MM.1S (cell line): ENCODE measurements at regions not wholly inside any gene's neighbourhood (a gene's known extent, or its start where the extent isn't known, plus 50 kb on each side); places are given as distances from the start of the nearest gene placed in this dataset.

Experiments used
- DNase-seq: peaks from one replicate; pipeline ENCODE4 v3.0.0-alpha.2; 2015
- H2AFZ ChIP-seq: fragments of 300-600 bp; sonication (generic); 2 replicates; pipeline ENCODE4 v1.6.0; 2016; ENCODE audit warnings: antibody characterized with exemption, low read length
- H3F3A ChIP-seq: fragments of 300-600 bp; sonication (generic); 2 replicates; pipeline ENCODE4 v1.6.1; 2016; ENCODE audit warnings: mild to moderate bottlenecking, antibody characterized with exemption, low read length, moderate library complexity, mixed read lengths; ENCODE audit not compliant: insufficient read depth
- H3K27ac ChIP-seq: fragments of 300-600 bp; sonication (generic); 2 replicates; pipeline ENCODE4 v1.5.1; 2016; ENCODE audit warnings: mild to moderate bottlenecking, low read length
- H3K27me3 ChIP-seq: fragments of 300-600 bp; sonication (generic); replicated peaks from 2 replicates; pipeline ENCODE4 v1.6.0; 2016; ENCODE audit warnings: low read length; ENCODE audit not compliant: insufficient read depth
- H3K36me3 ChIP-seq: fragments of 300-600 bp; sonication (generic); replicated peaks from 2 replicates; pipeline ENCODE4 v1.6.1; 2016; ENCODE audit warnings: mild to moderate bottlenecking, low read length, mixed read lengths; ENCODE audit not compliant: insufficient read depth
- H3K4me1 ChIP-seq: fragments of 300-600 bp; sonication (generic); 2 replicates; pipeline ENCODE4 v1.6.1; 2016; ENCODE audit warnings: low read length, mixed read lengths
- H3K4me2 ChIP-seq: fragments of 300-600 bp; sonication (generic); 2 replicates; pipeline ENCODE4 v1.6.0; 2016; ENCODE audit warnings: low read depth, low read length
- H3K4me3 ChIP-seq: fragments of 300-600 bp; sonication (generic); 2 replicates; pipeline ENCODE4 v1.5.1; 2016; ENCODE audit warnings: low read length, mixed read lengths
- H3K79me2 ChIP-seq: fragments of 300-600 bp; sonication (generic); 2 replicates; pipeline ENCODE4 v1.6.1; 2016; ENCODE audit warnings: mixed run types, low read length, mixed read lengths
- H3K9ac ChIP-seq: fragments of 300-600 bp; sonication (generic); 2 replicates; pipeline ENCODE4 v1.6.1; 2016; ENCODE audit warnings: low read length, mixed read lengths
- H3K9me2 ChIP-seq: fragments of 300-600 bp; sonication (generic); replicated peaks from 2 replicates; pipeline ENCODE4 v1.6.1; 2016; ENCODE audit warnings: mild to moderate bottlenecking, low read length, mixed read lengths; ENCODE audit not compliant: insufficient read depth
- H3K9me3 ChIP-seq: fragments of 300-600 bp; sonication (generic); replicated peaks from 2 replicates; pipeline ENCODE4 v1.6.1; 2016; ENCODE audit warnings: mild to moderate bottlenecking, low read length, mixed read lengths; ENCODE audit not compliant: insufficient read depth
- H4K20me1 ChIP-seq: fragments of 300-600 bp; sonication (generic); 2 replicates; pipeline ENCODE4 v1.6.1; 2016; ENCODE audit warnings: mild to moderate bottlenecking, low read length, moderate library complexity, mixed read lengths; ENCODE audit not compliant: insufficient read depth
- CTCF ChIP-seq: fragments of 300-600 bp; sonication (generic); IDR thresholded peaks from 2 replicates; pipeline ENCODE4 v1.5.1; 2016; ENCODE audit warnings: antibody characterized with exemption, low read length, mixed read lengths
- EZH2 ChIP-seq: fragments of 300-600 bp; sonication (generic); optimal IDR thresholded peaks from 2 replicates; pipeline ENCODE3; 2017; ENCODE audit warnings: low read depth, mild to moderate bottlenecking, antibody characterized with exemption, low read length, mixed read lengths
- EZH2phosphoT487 ChIP-seq: fragments of 300-600 bp; sonication (generic); IDR thresholded peaks from 2 replicates; pipeline ENCODE4 v1.6.1; 2018; ENCODE audit warnings: antibody characterized with exemption, low read length

- Histone ChIP-seq H3K4me1 (peaks cover 7% of the 10 kb centered on the region), H2AFZ (no peak overlapping the region)
- no peak for TF ChIP-seq EZH2
- no peak for TF ChIP-seq CTCF
- TF ChIP-seq EZH2phosphoT487, result no peak
Measured at GRCh38 chr11:134668076-134668475, 256.0 kb upstream of the B3GAT1 start.

GRCh38 chr11:134667505-134667904 lies 255.5 kb upstream of the B3GAT1 start:
- Histone ChIP-seq H3K9ac (no peak overlapping the region), H3K4me3 (no peak overlapping the region), H3F3A (0 out of 2 replicates have a peak, but pooled peaks cover 2% of the 10 kb centered on the region), H2AFZ (no peak overlapping the region), H3K9me3 (no peaks in the 10 kb centered on the region; the same call in 1 of the 2 replicates), H3K27me3 (no peaks in the 10 kb centered on the region), H3K4me2 (no peak overlapping the region), H3K79me2 (no peaks in the 10 kb centered on the region), H3K9me2 (no peaks in the 10 kb centered on the region), H3K4me1 (peaks cover 13% of the 10 kb centered on the region), H3K27ac (no peak overlapping the region), H3K36me3 (no peaks in the 10 kb centered on the region), H4K20me1 (no peaks in the 10 kb centered on the region)
- DNase-seq, result no peak
- TF ChIP-seq CTCF (no peak), EZH2 (no peak), EZH2phosphoT487 (no peak)

More at GRCh38 chr11:134668076-134668475, 256.0 kb upstream of the B3GAT1 start:
- Histone ChIP-seq H4K20me1 (no peaks in the 10 kb centered on the region), H3K27me3 (no peaks in the 10 kb centered on the region), H3K9ac (no peak overlapping the region), H3K9me2 (no peaks in the 10 kb centered on the region), H3K4me3 (no peak overlapping the region), H3K9me3 (no peaks in the 10 kb centered on the region; the same call in 1 of the 2 replicates), H3K79me2 (no peaks in the 10 kb centered on the region), H3K4me2 (no peak overlapping the region), H3K27ac (no peak overlapping the region), H3F3A (no peaks in the 10 kb centered on the region), H3K36me3 (no peaks in the 10 kb centered on the region)
- DNase-seq, result no peak

GRCh38 chr11:134667175-134667500 lies 255.1 kb upstream of the B3GAT1 start:
- H3K27me3 ChIP-seq, result no peaks in the 10 kb centered on the region
- no peaks in the 10 kb centered on the region for H3K9me2 ChIP-seq
- no peaks in the 10 kb centered on the region for H3K36me3 ChIP-seq
- DNase-seq, result no peak
- H3K27ac ChIP-seq, result no peak overlapping the region
- no peak overlapping the region for H2AFZ ChIP-seq
- H3K9ac ChIP-seq, result no peak overlapping the region
- H3K9me3 ChIP-seq, result no peaks in the 10 kb centered on the region; the same call in 1 of the 2 replicates
- peaks cover 13% of the 10 kb centered on the region for H3K4me1 ChIP-seq
- H3K79me2 ChIP-seq, result no peaks in the 10 kb centered on the region
- no peaks in the 10 kb centered on the region for H4K20me1 ChIP-seq
- TF ChIP-seq CTCF, result no peak
- no peak for TF ChIP-seq EZH2
- TF ChIP-seq EZH2phosphoT487, result no peak
- H3K4me3 ChIP-seq, result no peak overlapping the region
- peaks cover 5% of the 10 kb centered on the region; the same call in 1 of the 2 replicates for H3F3A ChIP-seq
- H3K4me2 ChIP-seq, result no peak overlapping the region
